Uterus (tissue), 2 donors: ENCODE measurements at regions not wholly inside any gene's neighbourhood (a gene's known extent, or its start where the extent isn't known, plus 50 kb on each side); places are given as distances from the start of the nearest gene placed in this dataset.

Experiments
- CTCF ChIP-seq, 4 experiments: fragments of 200-600 bp in 2 of 4; fragments of 450-650 bp in 2 of 4; sonication (generic) in 2 of 4; IDR thresholded peaks; one replicate each; pipeline ENCODE4 v1.5.1; 2016 to 2019; ENCODE audit warnings: antibody characterized with exemption in 4 of 4, mild to moderate bottlenecking in 2 of 4, moderate library complexity in 1 of 4
- POLR2A ChIP-seq, 2 donors: fragments of 450-650 bp; IDR thresholded peaks; one replicate each; pipeline ENCODE4 v1.6.1; 2016; ENCODE audit warnings: antibody characterized with exemption in 2 of 2, mild to moderate bottlenecking in 1 of 2, moderate library complexity in 1 of 2

GRCh38 chr6:3577517-3577916, 120.7 kb upstream of the SLC22A23 start:
- TF ChIP-seq CTCF (IDR thresholded peaks at IDR 0.05): no peak
- no peak for TF ChIP-seq POLR2A (IDR thresholded peaks at IDR 0.05)
